ENCODE measurements at regions not wholly inside any gene's neighbourhood (a gene's known extent, or its start where the extent isn't known, plus 50 kb on each side); places are given as distances from the start of the nearest gene placed in this dataset.

GRCh38 chr20:50343490-50344179 is 153.0 kb downstream of the CEBPB start:
- Histone ChIP-seq H3K4me3 (replicated peaks; ENCODE audit: low read depth, low read length) (no peak overlapping the region), H3K36me3 (ENCODE audit: control insufficient read depth, insufficient read depth, low read length) (no peaks in the 10 kb centered on the region), H3K27me3 (replicated peaks; ENCODE audit: control insufficient read depth, insufficient read depth, low read length) (no peaks in the 10 kb centered on the region)
- TF ChIP-seq CTCF (IDR thresholded peaks at IDR 0.05; ENCODE audit: insufficient read depth, low read length, poor library complexity, severe bottlenecking) = no peak
- DNase-seq (ENCODE audit: extremely low read depth, insufficient read length) = no peak

GRCh38 chr20:50344232-50345071 is 153.8 kb downstream of the CEBPB start:
- H3K27me3 ChIP-seq (replicated peaks; ENCODE audit: control insufficient read depth, insufficient read depth, low read length) = no peaks in the 10 kb centered on the region
- H3K4me3 ChIP-seq (replicated peaks; ENCODE audit: low read depth, low read length) = no peak overlapping the region
- DNase-seq (ENCODE audit: extremely low read depth, insufficient read length) = no peak
- no peaks in the 10 kb centered on the region for H3K36me3 ChIP-seq (ENCODE audit: control insufficient read depth, insufficient read depth, low read length)
- peak; percentile 18 for TF ChIP-seq CTCF (IDR thresholded peaks at IDR 0.05; ENCODE audit: insufficient read depth, low read length, poor library complexity, severe bottlenecking)

- Histone ChIP-seq H3K27me3 (replicated peaks; ENCODE audit: control insufficient read depth, insufficient read depth, low read length) (no peaks in the 10 kb centered on the region), H3K36me3 (ENCODE audit: control insufficient read depth, insufficient read depth, low read length) (no peaks in the 10 kb centered on the region), H3K4me3 (replicated peaks; ENCODE audit: low read depth, low read length) (no peak overlapping the region)
- TF ChIP-seq CTCF (IDR thresholded peaks at IDR 0.05; ENCODE audit: insufficient read depth, low read length, poor library complexity, severe bottlenecking) = no peak
- DNase-seq (ENCODE audit: extremely low read depth, insufficient read length) = no peak
Measured at GRCh38 chr20:50345712-50346373, 155.2 kb downstream of the CEBPB start.

GRCh38 chr20:50346374-50347283 is 156.0 kb downstream of the CEBPB start:
- H3K27me3 ChIP-seq (replicated peaks; ENCODE audit: control insufficient read depth, insufficient read depth, low read length) = no peaks in the 10 kb centered on the region
- no peaks in the 10 kb centered on the region for H3K36me3 ChIP-seq (ENCODE audit: control insufficient read depth, insufficient read depth, low read length)
- DNase-seq (ENCODE audit: extremely low read depth, insufficient read length) = no peak
- no peak overlapping the region for H3K4me3 ChIP-seq (replicated peaks; ENCODE audit: low read depth, low read length)
- TF ChIP-seq CTCF (IDR thresholded peaks at IDR 0.05; ENCODE audit: insufficient read depth, low read length, poor library complexity, severe bottlenecking) = no peak
